ENCODE measurements at regions not wholly inside any gene's neighbourhood (a gene's known extent, or its start where the extent isn't known, plus 50 kb on each side); places are given as distances from the start of the nearest gene placed in this dataset.

GRCh38 chr18:42480441-42480840 is 525.4 kb downstream of the PIK3C3 start:
- H3K27me3 ChIP-seq (ENCODE audit: control insufficient read depth, insufficient read depth, low read length), result no peaks in the 10 kb centered on the region
- TF ChIP-seq CTCF (IDR thresholded peaks at IDR 0.05; ENCODE audit: insufficient read depth, low read depth, low read length), result no peak
- POLR2A ChIA-PET, result no interaction called here

GRCh38 chr18:42484648-42485047 is 529.6 kb downstream of the PIK3C3 start:
- ChIA-PET POLR2A (no interaction called here), CTCF (no interaction called here)
- DNase-seq (ENCODE audit: low read depth), result no peak
- TF ChIP-seq CTCF (IDR thresholded peaks at IDR 0.05; ENCODE audit: insufficient read depth, low read depth, low read length), result no peak
- H3K27me3 ChIP-seq (ENCODE audit: control insufficient read depth, insufficient read depth, low read length), result no peaks in the 10 kb centered on the region
- no peaks in the 10 kb centered on the region for H3K36me3 ChIP-seq (ENCODE audit: control insufficient read depth, insufficient read depth, low read length)
- no peak overlapping the region for H3K4me3 ChIP-seq (ENCODE audit: low read depth, low read length)

More at GRCh38 chr18:42480441-42480840, 525.4 kb downstream of the PIK3C3 start:
- CTCF ChIA-PET, result interaction anchor here (0.7 kb wide), 1 partner anchor 250 kb away, joined by 3 read pairs; no protein-coding TSS in a partner anchor
- no peaks in the 10 kb centered on the region for H3K36me3 ChIP-seq (ENCODE audit: control insufficient read depth, insufficient read depth, low read length)
- no peak for DNase-seq (ENCODE audit: low read depth)
- no peak overlapping the region for H3K4me3 ChIP-seq (ENCODE audit: low read depth, low read length)

GRCh38 chr18:42486271-42486670 is 531.2 kb downstream of the PIK3C3 start:
- no peak for TF ChIP-seq CTCF (IDR thresholded peaks at IDR 0.05; ENCODE audit: insufficient read depth, low read depth, low read length)
- Histone ChIP-seq H3K36me3 (ENCODE audit: control insufficient read depth, insufficient read depth, low read length) (no peaks in the 10 kb centered on the region), H3K4me3 (ENCODE audit: low read depth, low read length) (no peak overlapping the region), H3K27me3 (ENCODE audit: control insufficient read depth, insufficient read depth, low read length) (no peaks in the 10 kb centered on the region)
- ChIA-PET POLR2A (no interaction called here), CTCF (no interaction called here)
- no peak for DNase-seq (ENCODE audit: low read depth)

- Histone ChIP-seq H3K36me3 (ENCODE audit: control insufficient read depth, insufficient read depth, low read length) (no peaks in the 10 kb centered on the region), H3K4me3 (ENCODE audit: low read depth, low read length) (no peak overlapping the region), H3K27me3 (ENCODE audit: control insufficient read depth, insufficient read depth, low read length) (no peaks in the 10 kb centered on the region)
- no peak for DNase-seq (ENCODE audit: low read depth)
- no peak for TF ChIP-seq CTCF (IDR thresholded peaks at IDR 0.05; ENCODE audit: insufficient read depth, low read depth, low read length)
- ChIA-PET POLR2A (no interaction called here), CTCF (no interaction called here)
Observed at GRCh38 chr18:42508683-42509296, 553.8 kb downstream of the PIK3C3 start.

GRCh38 chr18:42509750-42510415 is 554.8 kb downstream of the PIK3C3 start:
- Histone ChIP-seq H3K36me3 (ENCODE audit: control insufficient read depth, insufficient read depth, low read length) (no peaks in the 10 kb centered on the region), H3K27me3 (ENCODE audit: control insufficient read depth, insufficient read depth, low read length) (no peaks in the 10 kb centered on the region), H3K4me3 (ENCODE audit: low read depth, low read length) (no peak overlapping the region)
- no peak for TF ChIP-seq CTCF (IDR thresholded peaks at IDR 0.05; ENCODE audit: insufficient read depth, low read depth, low read length)
- DNase-seq (ENCODE audit: low read depth), result no peak
- ChIA-PET CTCF (interaction anchor here (0.7 kb wide), 1 partner anchor 512 kb away, joined by 3 read pairs; no protein-coding TSS in a partner anchor), POLR2A (no interaction called here)
